BE2C (cell line): ENCODE measurements at regions not wholly inside any gene's neighbourhood (a gene's known extent, or its start where the extent isn't known, plus 50 kb on each side); places are given as distances from the start of the nearest gene placed in this dataset.
A peak's percentile ranks its signal among the peaks of the same experiment; 100 is the strongest.

Experiments
- DNase-seq: peaks from one replicate; pipeline ENCODE4 v3.0.0-alpha.2; 2020
- H3K27me3 ChIP-seq: fragments of 250-450 bp; sonication (Bioruptor Pico); 2 replicates; pipeline ENCODE4 v1.5.1; 2020; ENCODE audit warnings: mild to moderate bottlenecking
- H3K36me3 ChIP-seq: fragments of 250-450 bp; sonication (Bioruptor Pico); 2 replicates; pipeline ENCODE4 v1.5.1; 2020; ENCODE audit warnings: mild to moderate bottlenecking
- H3K4me1 ChIP-seq: fragments of 250-450 bp; sonication (Bioruptor Pico); 2 replicates; pipeline ENCODE4 v1.5.1; 2020
- H3K4me3 ChIP-seq: 2 replicates; pipeline ENCODE4 v1.5.1; 2011; ENCODE audit warnings: low read depth, low read length
- H3K9me3 ChIP-seq: fragments of 250-450 bp; sonication (Bioruptor Pico); 2 replicates; pipeline ENCODE4 v1.5.1; 2020
- TF ChIP-seq, protein P1 (sequence below): IDR thresholded peaks from 2 replicates; pipeline ENCODE4 v1.5.1; 2012; ENCODE audit warnings: mild to moderate bottlenecking, low read depth, low read length

DNA sequence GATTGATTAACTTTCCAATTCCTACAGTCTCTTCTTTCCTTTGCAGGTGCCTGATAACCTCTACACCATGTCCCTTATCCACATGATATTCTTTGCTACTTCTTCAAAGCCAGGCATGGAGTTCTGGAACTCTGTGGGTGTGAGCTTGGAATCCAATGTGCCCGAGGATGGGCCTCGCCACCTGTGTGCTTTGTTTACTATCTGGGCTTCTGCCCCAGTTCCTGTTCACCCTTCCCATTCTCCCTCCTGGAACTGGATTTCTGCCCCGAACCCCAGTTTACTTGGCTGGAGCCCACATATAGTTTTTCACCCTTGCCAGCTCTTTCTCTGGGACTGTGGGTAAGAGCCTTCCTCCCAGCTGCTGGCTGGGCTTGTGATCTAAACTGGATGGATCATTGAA is 75.2 kb upstream of the AK4 start:
- no peaks in the 10 kb centered on the region for H3K36me3 ChIP-seq
- DNase-seq = no peak
- no peaks in the 10 kb centered on the region for H3K27me3 ChIP-seq
- no peaks in the 10 kb centered on the region for H3K4me1 ChIP-seq
- H3K4me3 ChIP-seq = no peak overlapping the region
- no peaks in the 10 kb centered on the region for H3K9me3 ChIP-seq
- TF ChIP-seq, protein P1, sequence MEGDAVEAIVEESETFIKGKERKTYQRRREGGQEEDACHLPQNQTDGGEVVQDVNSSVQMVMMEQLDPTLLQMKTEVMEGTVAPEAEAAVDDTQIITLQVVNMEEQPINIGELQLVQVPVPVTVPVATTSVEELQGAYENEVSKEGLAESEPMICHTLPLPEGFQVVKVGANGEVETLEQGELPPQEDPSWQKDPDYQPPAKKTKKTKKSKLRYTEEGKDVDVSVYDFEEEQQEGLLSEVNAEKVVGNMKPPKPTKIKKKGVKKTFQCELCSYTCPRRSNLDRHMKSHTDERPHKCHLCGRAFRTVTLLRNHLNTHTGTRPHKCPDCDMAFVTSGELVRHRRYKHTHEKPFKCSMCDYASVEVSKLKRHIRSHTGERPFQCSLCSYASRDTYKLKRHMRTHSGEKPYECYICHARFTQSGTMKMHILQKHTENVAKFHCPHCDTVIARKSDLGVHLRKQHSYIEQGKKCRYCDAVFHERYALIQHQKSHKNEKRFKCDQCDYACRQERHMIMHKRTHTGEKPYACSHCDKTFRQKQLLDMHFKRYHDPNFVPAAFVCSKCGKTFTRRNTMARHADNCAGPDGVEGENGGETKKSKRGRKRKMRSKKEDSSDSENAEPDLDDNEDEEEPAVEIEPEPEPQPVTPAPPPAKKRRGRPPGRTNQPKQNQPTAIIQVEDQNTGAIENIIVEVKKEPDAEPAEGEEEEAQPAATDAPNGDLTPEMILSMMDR = no peak

DNA sequence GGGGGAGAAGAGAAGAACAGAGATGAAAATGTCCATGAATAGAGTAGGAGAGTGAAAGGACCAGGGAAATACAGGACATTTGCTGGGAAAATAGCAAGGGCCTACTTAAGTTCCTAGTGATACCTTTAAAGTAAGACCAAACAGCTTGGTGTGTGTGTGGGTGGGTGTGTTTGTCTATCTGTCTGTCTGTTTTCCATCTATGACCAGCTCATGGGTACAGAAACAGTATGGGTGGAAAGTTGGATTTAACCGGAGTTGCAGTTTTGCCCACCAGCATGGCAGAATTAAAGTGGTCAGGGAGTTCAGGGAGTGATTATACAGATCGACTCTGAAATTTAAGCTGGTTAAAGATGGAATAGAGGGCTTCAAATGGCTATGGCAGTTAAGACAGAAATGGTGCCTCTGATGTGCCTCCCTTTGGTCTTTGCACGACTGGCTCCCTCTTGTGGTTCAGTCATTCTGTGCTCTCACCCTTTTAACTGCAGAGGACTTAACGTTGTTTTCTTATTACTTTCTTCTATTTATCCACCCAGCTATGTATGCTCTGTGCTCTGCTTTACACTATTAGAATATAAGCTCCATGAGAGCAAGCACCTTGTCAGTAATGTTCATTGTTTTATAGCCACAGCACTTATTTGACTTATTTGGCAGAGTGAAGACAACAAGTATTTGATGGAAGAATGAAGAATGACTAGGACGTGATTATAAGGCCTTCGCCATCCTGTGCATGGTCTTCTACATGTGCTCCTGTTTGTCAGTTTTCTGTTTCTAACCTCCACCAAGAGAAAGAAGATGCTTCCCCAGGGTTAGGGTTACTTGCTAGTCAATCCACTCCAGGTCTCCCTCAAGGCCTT is 72.7 kb upstream of the AK4 start:
- TF ChIP-seq, protein P1 = peak; percentile 73
- Histone ChIP-seq H3K4me3 (no peak overlapping the region), H3K9me3 (no peaks in the 10 kb centered on the region), H3K36me3 (no peaks in the 10 kb centered on the region), H3K27me3 (no peaks in the 10 kb centered on the region), H3K4me1 (no peaks in the 10 kb centered on the region)
- peak; percentile 40 for DNase-seq

GRCh38 chr1:65077369-65077768 is 70.6 kb upstream of the AK4 start:
- Histone ChIP-seq H3K36me3 (no peaks in the 10 kb centered on the region), H3K4me3 (no peak overlapping the region), H3K27me3 (no peaks in the 10 kb centered on the region), H3K4me1 (no peaks in the 10 kb centered on the region), H3K9me3 (no peaks in the 10 kb centered on the region)
- TF ChIP-seq, protein P1 = no peak
- no peak for DNase-seq

DNA sequence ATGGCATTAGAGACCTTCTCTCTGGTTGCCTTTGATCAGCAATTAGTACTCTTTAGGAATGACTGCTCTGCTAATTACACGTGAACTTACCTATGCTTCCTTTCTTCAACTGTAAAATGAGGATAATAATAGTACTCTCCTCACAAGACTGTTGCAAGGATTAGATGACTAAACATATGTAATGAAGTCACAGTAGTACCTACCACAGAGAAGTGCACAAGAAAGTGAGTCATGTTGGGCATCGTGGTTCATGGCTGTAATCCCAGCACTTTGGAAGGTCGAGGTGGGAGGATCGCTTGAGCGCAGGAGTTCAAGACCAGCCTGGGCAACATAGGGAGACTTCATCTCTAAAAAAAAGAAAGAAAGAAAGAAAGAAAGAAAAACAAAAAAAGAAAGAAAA is 68.1 kb upstream of the AK4 start:
- DNase-seq = no peak
- no peak overlapping the region for H3K4me3 ChIP-seq
- H3K36me3 ChIP-seq = no peaks in the 10 kb centered on the region
- TF ChIP-seq, protein P1 = no peak
- H3K4me1 ChIP-seq = no peaks in the 10 kb centered on the region
- no peaks in the 10 kb centered on the region for H3K9me3 ChIP-seq
- no peaks in the 10 kb centered on the region for H3K27me3 ChIP-seq

DNA sequence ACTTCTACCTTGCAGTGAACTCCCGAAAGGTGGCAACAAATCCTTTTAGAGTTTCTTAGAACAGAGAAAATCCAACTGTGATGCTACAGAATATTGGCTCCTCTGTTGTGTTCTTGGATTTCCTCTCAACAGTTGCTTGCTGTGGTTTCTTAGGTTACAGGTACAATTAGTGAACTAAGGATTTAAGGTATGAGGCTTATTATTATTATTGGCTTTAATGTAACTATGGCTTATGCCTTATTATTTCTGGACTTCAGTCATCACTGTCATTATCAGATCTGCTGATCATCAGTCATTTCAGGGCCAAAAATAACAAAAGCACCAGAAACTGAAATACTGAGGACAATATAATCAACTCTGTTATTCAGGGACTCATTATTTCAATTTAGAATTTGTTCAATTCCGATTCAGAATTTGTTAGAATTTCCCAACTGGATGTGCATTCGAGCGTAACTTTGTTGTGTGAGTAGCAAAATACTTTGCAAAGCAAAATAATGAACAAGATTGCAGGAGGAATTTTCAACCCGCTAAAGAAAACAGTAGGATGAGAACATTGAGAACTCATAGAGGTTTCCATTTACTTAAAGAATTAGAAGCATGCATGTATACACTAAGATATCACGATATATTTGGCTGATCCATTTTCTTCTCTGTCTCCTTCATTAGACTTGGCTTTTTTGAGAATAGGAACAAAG is 65.5 kb upstream of the AK4 start:
- Histone ChIP-seq H3K4me3 (no peak overlapping the region), H3K9me3 (no peaks in the 10 kb centered on the region), H3K27me3 (no peaks in the 10 kb centered on the region), H3K4me1 (no peaks in the 10 kb centered on the region), H3K36me3 (no peaks in the 10 kb centered on the region)
- TF ChIP-seq, protein P1 = no peak
- DNase-seq = no peak
